ENCODE measurements at regions not wholly inside any gene's neighbourhood (a gene's known extent, or its start where the extent isn't known, plus 50 kb on each side); places are given as distances from the start of the nearest gene placed in this dataset.

- H3K4me2 ChIP-seq: no peak overlapping the region
- no peak overlapping the region for H2AFZ ChIP-seq (ENCODE audit: low read depth)
- no peaks in the 10 kb centered on the region for H3K36me3 ChIP-seq (replicated peaks in 1 of 2; ENCODE audit: control insufficient read depth in 1 of 2, insufficient read depth in 2 of 2, low read length in 1 of 2)
- H3K4me3 ChIP-seq (ENCODE audit: low read depth in 2 of 2, low read length in 1 of 2): no peak overlapping the region
- H3K27ac ChIP-seq (ENCODE audit: low read depth in 2 of 2, low read length in 1 of 2): no peak overlapping the region
- H3F3A ChIP-seq (replicated peaks; ENCODE audit: insufficient read depth): no peaks in the 10 kb centered on the region
- DNase-seq: no peak
- TF ChIP-seq IRF3 (IDR thresholded peaks at IDR 0.05; ENCODE audit: low read depth, low read length) (no peak), MEF2A (IDR thresholded peaks at IDR 0.05; ENCODE audit: borderline replicate concordance, low read depth) (no peak), RXRA (IDR thresholded peaks at IDR 0.05; ENCODE audit: borderline replicate concordance, low read depth) (no peak), FOSL2 (IDR thresholded peaks at IDR 0.05; ENCODE audit: borderline replicate concordance, low read depth) (no peak), SIN3A (IDR thresholded peaks at IDR 0.05; ENCODE audit: borderline replicate concordance, low read depth, low read length) (no peak)
- TF ChIP-seq, protein P1, sequence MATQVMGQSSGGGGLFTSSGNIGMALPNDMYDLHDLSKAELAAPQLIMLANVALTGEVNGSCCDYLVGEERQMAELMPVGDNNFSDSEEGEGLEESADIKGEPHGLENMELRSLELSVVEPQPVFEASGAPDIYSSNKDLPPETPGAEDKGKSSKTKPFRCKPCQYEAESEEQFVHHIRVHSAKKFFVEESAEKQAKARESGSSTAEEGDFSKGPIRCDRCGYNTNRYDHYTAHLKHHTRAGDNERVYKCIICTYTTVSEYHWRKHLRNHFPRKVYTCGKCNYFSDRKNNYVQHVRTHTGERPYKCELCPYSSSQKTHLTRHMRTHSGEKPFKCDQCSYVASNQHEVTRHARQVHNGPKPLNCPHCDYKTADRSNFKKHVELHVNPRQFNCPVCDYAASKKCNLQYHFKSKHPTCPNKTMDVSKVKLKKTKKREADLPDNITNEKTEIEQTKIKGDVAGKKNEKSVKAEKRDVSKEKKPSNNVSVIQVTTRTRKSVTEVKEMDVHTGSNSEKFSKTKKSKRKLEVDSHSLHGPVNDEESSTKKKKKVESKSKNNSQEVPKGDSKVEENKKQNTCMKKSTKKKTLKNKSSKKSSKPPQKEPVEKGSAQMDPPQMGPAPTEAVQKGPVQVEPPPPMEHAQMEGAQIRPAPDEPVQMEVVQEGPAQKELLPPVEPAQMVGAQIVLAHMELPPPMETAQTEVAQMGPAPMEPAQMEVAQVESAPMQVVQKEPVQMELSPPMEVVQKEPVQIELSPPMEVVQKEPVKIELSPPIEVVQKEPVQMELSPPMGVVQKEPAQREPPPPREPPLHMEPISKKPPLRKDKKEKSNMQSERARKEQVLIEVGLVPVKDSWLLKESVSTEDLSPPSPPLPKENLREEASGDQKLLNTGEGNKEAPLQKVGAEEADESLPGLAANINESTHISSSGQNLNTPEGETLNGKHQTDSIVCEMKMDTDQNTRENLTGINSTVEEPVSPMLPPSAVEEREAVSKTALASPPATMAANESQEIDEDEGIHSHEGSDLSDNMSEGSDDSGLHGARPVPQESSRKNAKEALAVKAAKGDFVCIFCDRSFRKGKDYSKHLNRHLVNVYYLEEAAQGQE (IDR thresholded peaks at IDR 0.05; ENCODE audit: low read depth, low read length): no peak
- no peaks in the 10 kb centered on the region for H3K27me3 ChIP-seq (ENCODE audit: insufficient read depth)
- POLR2A ChIA-PET: no interaction called here
- CTCF ChIA-PET: interaction anchor here (1.0 to 1.3 kb wide), 2 partner anchors 827 to 930 kb away, joined by 3 read pairs; no protein-coding TSS in a partner anchor
- no peaks in the 10 kb centered on the region for H4K20me1 ChIP-seq (ENCODE audit: insufficient read depth)
- no peaks in the 10 kb centered on the region for H3K9me2 ChIP-seq
- H3K9me3 ChIP-seq: no peaks in the 10 kb centered on the region
- H3K9ac ChIP-seq: no peak overlapping the region
- no peaks in the 10 kb centered on the region for H3K4me1 ChIP-seq (ENCODE audit: control insufficient read depth in 1 of 2, insufficient read depth in 2 of 2, low read depth in 1 of 2, low read length in 1 of 2)
- H3K79me2 ChIP-seq (ENCODE audit: insufficient read depth): no peaks in the 10 kb centered on the region
Measured at GRCh38 chr2:104091894-104092293, 762.0 kb upstream of the POU3F3 start.

DNA sequence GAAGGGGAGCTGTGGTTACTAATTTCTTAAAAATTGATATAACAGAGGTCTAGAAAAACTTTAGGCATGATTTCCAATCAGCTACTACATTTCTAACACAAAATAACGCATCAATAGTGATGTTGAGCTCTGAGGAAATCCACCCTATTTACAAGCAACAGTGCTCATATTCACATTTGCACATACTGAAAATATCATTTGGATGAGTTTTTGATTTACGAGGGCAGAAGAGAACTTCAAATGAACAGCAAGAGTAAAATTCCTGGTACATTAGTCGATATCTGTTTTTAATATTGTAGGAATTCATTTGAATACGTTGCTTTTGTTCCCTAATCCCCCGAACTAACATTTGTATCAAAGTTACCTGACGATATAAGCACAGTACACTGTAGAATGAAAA, 761.0 kb upstream of the POU3F3 start:
- ChIA-PET CTCF (no interaction called here), POLR2A (no interaction called here)
- no peaks in the 10 kb centered on the region for H4K20me1 ChIP-seq (ENCODE audit: insufficient read depth)
- no peaks in the 10 kb centered on the region for H3K27me3 ChIP-seq (ENCODE audit: insufficient read depth)
- DNase-seq: no peak
- no peaks in the 10 kb centered on the region for H3K9me3 ChIP-seq
- no peak overlapping the region for H3K9ac ChIP-seq
- no peaks in the 10 kb centered on the region for H3K79me2 ChIP-seq (ENCODE audit: insufficient read depth)
- no peak overlapping the region for H2AFZ ChIP-seq (ENCODE audit: low read depth)
- H3K4me1 ChIP-seq (ENCODE audit: control insufficient read depth in 1 of 2, insufficient read depth in 2 of 2, low read depth in 1 of 2, low read length in 1 of 2): no peaks in the 10 kb centered on the region
- H3K4me3 ChIP-seq (ENCODE audit: low read depth in 2 of 2, low read length in 1 of 2): no peak overlapping the region
- TF ChIP-seq TEAD4 (IDR thresholded peaks at IDR 0.05; ENCODE audit: borderline replicate concordance, insufficient read depth) (no peak), MEF2A (IDR thresholded peaks at IDR 0.05; ENCODE audit: borderline replicate concordance, low read depth) (no peak), SIN3A (IDR thresholded peaks at IDR 0.05; ENCODE audit: borderline replicate concordance, low read depth, low read length) (no peak), USF2 (IDR thresholded peaks at IDR 0.05; ENCODE audit: borderline replicate concordance, low read depth, low read length) (no peak), ELF1 (IDR thresholded peaks at IDR 0.05) (no peak), FOXJ3 (CRISPR knock-in tag; IDR thresholded peaks at IDR 0.05) (no peak)
- TF ChIP-seq, protein P2, sequence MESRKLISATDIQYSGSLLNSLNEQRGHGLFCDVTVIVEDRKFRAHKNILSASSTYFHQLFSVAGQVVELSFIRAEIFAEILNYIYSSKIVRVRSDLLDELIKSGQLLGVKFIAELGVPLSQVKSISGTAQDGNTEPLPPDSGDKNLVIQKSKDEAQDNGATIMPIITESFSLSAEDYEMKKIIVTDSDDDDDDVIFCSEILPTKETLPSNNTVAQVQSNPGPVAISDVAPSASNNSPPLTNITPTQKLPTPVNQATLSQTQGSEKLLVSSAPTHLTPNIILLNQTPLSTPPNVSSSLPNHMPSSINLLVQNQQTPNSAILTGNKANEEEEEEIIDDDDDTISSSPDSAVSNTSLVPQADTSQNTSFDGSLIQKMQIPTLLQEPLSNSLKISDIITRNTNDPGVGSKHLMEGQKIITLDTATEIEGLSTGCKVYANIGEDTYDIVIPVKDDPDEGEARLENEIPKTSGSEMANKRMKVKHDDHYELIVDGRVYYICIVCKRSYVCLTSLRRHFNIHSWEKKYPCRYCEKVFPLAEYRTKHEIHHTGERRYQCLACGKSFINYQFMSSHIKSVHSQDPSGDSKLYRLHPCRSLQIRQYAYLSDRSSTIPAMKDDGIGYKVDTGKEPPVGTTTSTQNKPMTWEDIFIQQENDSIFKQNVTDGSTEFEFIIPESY (IDR thresholded peaks at IDR 0.05; ENCODE audit: borderline replicate concordance, low read depth): no peak
- H3K27ac ChIP-seq (ENCODE audit: low read depth in 2 of 2, low read length in 1 of 2): no peak overlapping the region
- H3K4me2 ChIP-seq: no peak overlapping the region
- H3K9me2 ChIP-seq: no peaks in the 10 kb centered on the region
- no peaks in the 10 kb centered on the region for H3F3A ChIP-seq (replicated peaks; ENCODE audit: insufficient read depth)
- no peaks in the 10 kb centered on the region for H3K36me3 ChIP-seq (replicated peaks in 1 of 2; ENCODE audit: control insufficient read depth in 1 of 2, insufficient read depth in 2 of 2, low read length in 1 of 2)
- 23% methylated on average over 6 of the region's 6 CpGs for WGBS (ENCODE audit: low lambda C conversion rate)
